Adrenal gland (tissue), 9 donors: ENCODE measurements at regions not wholly inside any gene's neighbourhood (a gene's known extent, or its start where the extent isn't known, plus 50 kb on each side); places are given as distances from the start of the nearest gene placed in this dataset.

Experiments used
- DNase-seq, 7 donors: peaks; one replicate each; pipeline ENCODE4 v3.0.0-alpha.2; 2019 to 2020
- H3K27ac ChIP-seq, 5 donors: fragments of 200-600 bp; sonication (generic) in 4 of 5; 1 replicate in 3 of 5; 2 replicates in 2 of 5; pipeline versions ENCODE4 v1.5.1 to v1.8.0; 2016 to 2020; ENCODE audit warnings: mild to moderate bottlenecking in 1 of 5
- H3K27me3 ChIP-seq: fragments of 200-600 bp; 2 replicates; pipeline ENCODE4 v1.8.0; 2021
- H3K36me3 ChIP-seq, 2 donors: fragments of 200-600 bp; replicated peaks in 1 of 2; 1 replicate in 1 of 2; 2 replicates in 1 of 2; pipeline versions ENCODE4 v1.5.1 to v1.8.0; 2018 to 2022
- H3K4me1 ChIP-seq, 2 donors: fragments of 200-600 bp; replicated peaks in 1 of 2; 1 replicate in 1 of 2; 2 replicates in 1 of 2; pipeline versions ENCODE4 v1.5.1 to v1.8.0; 2018 to 2021
- H3K4me3 ChIP-seq, 4 donors: fragments of 200-600 bp; sonication (generic) in 3 of 4; one replicate each; pipeline ENCODE4 v1.5.1; 2016 to 2018
- H3K9me3 ChIP-seq, 3 donors: fragments of 200-600 bp; sonication (generic) in 1 of 3; replicated peaks in 1 of 3; 1 replicate in 2 of 3; 2 replicates in 1 of 3; pipeline versions ENCODE4 v1.5.1 to v1.8.0; 2016 to 2021
- POLR2A ChIP-seq, 2 donors: fragments of 450-650 bp; IDR thresholded peaks; one replicate each; pipeline ENCODE4 v1.6.1; 2017; ENCODE audit warnings: antibody characterized with exemption in 2 of 2, mild to moderate bottlenecking in 2 of 2, moderate library complexity in 1 of 2
- WGBS, 4 donors: extraction: QIAGEN DNeasy Blood & Tissue Kit in 2 of 4; methylation state at CpG; one replicate each; pipeline versions ENCODE4 v1.1.5 to v1.1.7; 2013 to 2017; 5-methylcytosine and 5-hydroxymethylcytosine counted together
- intact Hi-C, 2 donors: fragments of 100-400 bp; cut with DNase I; formaldehyde crosslinking; loops; one replicate each; pipeline versions ENCODE4 v1.14.1 to v1.15.0; 2022 to 2023
- TF ChIP-seq, protein P1 (sequence below), 6 experiments: fragments of 450-650 bp in 4 of 6; fragments of 200-600 bp in 2 of 6; sonication (generic) in 1 of 6; IDR thresholded peaks; 1 replicate in 5 of 6; 2 replicates in 1 of 6; pipeline versions ENCODE4 v1.5.1 to v1.8.0; 2016 to 2021; ENCODE audit warnings: antibody characterized with exemption in 6 of 6, mild to moderate bottlenecking in 2 of 6, moderate library complexity in 1 of 6
- donor health status: healthy with polysubstance abuse.
- donor health status: Bipolar disorder and iron deficiency.
- donor health status: DM: yes; HTN: yes; CAD: no.
- donor health status: DM: no; HTN: no; CAD: no.
- donor health status: DM: no; HTN: no; CAD: no.

DNA sequence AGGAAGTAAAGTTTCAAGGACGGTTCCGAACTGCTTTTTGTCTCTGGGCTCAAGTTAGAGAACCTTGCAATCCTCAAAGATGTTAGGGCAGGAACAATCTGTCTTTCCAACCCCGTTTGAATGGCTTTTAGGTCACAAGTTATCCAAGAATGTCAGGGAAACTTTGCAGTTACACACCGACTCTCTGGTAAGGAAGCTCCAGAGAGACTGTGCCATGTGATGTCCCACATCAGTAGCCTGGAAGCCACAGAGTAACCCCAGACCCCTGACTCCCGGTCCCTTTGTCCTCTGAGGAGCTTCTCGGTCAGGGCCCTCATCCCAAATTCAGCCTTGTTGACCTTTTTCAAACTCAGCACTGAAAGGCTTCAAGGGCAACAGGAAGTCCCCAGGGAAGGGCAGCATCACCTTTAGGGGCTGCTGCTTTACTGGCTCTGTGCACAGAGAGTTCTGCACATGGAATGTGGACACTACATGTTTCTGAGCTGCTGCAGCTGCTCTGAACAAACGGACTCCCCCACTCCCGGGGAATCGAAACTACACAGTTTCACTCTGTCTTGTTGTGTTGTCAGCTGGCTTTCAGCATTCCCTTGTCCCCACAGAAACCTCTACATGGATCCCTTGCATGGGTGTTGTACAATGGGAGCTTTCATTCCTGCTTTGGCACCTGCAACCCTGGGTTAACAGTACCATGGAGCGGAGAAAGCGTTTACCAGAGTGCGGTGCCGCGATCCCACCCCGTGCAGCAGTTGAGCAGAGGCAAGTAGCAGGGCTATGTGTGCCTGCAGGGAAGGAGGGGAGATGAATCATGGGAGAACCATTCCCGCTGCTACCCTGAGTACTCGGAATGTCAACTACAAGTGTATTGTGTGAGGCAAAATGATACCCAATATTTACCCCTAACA lies 408.2 kb upstream of the THBS1 start:
- no peaks in the 10 kb centered on the region for H3K36me3 ChIP-seq
- peak overlapping the region in 2 of 5 donors; percentile 23 to 51 for H3K27ac ChIP-seq
- H3K27me3 ChIP-seq: no peaks in the 10 kb centered on the region
- H3K4me1 ChIP-seq: peaks cover 0 to 8% of the 10 kb centered on the region in 2 donors
- intact Hi-C loops: loop anchor here in 1 of 2 donors (5.0 kb wide), 1 partner anchor 410 kb away; the partner anchor contains the start of gene THBS1
- TF ChIP-seq POLR2A (IDR thresholded peaks at IDR 0.05): no peak
- TF ChIP-seq, protein P1, sequence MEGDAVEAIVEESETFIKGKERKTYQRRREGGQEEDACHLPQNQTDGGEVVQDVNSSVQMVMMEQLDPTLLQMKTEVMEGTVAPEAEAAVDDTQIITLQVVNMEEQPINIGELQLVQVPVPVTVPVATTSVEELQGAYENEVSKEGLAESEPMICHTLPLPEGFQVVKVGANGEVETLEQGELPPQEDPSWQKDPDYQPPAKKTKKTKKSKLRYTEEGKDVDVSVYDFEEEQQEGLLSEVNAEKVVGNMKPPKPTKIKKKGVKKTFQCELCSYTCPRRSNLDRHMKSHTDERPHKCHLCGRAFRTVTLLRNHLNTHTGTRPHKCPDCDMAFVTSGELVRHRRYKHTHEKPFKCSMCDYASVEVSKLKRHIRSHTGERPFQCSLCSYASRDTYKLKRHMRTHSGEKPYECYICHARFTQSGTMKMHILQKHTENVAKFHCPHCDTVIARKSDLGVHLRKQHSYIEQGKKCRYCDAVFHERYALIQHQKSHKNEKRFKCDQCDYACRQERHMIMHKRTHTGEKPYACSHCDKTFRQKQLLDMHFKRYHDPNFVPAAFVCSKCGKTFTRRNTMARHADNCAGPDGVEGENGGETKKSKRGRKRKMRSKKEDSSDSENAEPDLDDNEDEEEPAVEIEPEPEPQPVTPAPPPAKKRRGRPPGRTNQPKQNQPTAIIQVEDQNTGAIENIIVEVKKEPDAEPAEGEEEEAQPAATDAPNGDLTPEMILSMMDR (IDR thresholded peaks at IDR 0.05): no peak
- peak in 4 of 7 donors; percentile 9 to 62 (median 28) for DNase-seq
- H3K4me3 ChIP-seq: no peak overlapping the region
- WGBS, 4 donors: 59 to 64% (median 63%) methylated on average over 16 to 17 of the region's 17 CpGs
- no peaks in the 10 kb centered on the region for H3K9me3 ChIP-seq

DNA sequence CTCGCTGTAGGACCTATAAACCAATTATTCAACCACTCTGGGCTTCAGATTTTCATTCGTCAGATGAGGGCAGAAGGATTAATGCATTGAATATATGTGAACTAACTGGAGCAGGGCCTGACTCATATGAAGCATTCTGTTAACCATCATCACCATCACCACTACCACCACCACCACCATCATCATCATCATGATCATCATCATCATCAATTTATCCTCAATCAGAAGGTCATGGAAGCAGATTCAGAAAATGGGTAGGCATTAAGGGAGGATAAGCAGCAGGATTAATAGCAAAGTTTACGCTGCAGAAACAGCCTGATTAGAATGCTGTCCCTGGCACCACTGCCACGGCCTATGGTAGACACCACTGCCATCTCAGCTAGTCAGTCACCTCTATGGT lies 407.5 kb upstream of the THBS1 start:
- peaks cover 0 to 8% of the 10 kb centered on the region in 2 donors for H3K4me1 ChIP-seq
- H3K9me3 ChIP-seq: no peaks in the 10 kb centered on the region
- H3K4me3 ChIP-seq: no peak overlapping the region
- TF ChIP-seq POLR2A (IDR thresholded peaks at IDR 0.05): no peak
- TF ChIP-seq, protein P1 (IDR thresholded peaks at IDR 0.05): no peak
- DNase-seq: no peak
- 90 to 94% (median 92%) methylated on average over 4 of the region's 4 CpGs for WGBS, 4 donors
- peak overlapping the region in 1 of 5 donors; percentile 51 for H3K27ac ChIP-seq
- intact Hi-C loops: loop anchor here in 1 of 2 donors (5.0 kb wide), 1 partner anchor 409 kb away; the partner anchor contains the start of gene THBS1
- H3K27me3 ChIP-seq: no peaks in the 10 kb centered on the region
- H3K36me3 ChIP-seq: no peaks in the 10 kb centered on the region

DNA sequence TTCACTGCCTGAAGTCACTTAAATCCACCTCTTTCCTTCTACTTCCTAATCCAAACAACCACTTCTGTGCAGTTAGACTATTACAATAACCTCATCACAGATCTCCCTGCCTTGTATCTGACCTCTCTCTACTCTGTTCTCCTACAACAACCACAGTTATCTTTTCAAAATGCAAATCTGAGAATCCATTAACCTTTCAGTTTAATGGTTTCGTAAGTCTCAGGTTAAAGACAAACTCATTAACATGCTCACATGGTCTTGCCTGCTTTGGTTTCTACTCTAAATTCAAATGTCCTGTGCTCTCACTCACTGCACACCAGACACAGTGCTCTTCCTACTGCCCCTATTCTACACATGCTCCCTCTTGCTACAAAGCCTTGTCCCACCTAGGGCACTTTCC lies 406.5 kb upstream of the THBS1 start:
- Histone ChIP-seq H3K27me3 (no peaks in the 10 kb centered on the region), H3K27ac (no peak overlapping the region), H3K9me3 (no peaks in the 10 kb centered on the region), H3K4me3 (no peak overlapping the region), H3K36me3 (no peaks in the 10 kb centered on the region), H3K4me1 (peaks cover 0 to 8% of the 10 kb centered on the region in 2 donors)
- no peak for DNase-seq
- intact Hi-C loops: loop anchor here in 1 of 2 donors (5.0 kb wide), 1 partner anchor 408 kb away; the partner anchor contains the start of gene THBS1
- 91 to 100% (median 93%) methylated on average over 1 of the region's 1 CpG for WGBS, 4 donors
- TF ChIP-seq POLR2A (IDR thresholded peaks at IDR 0.05): no peak
- TF ChIP-seq, protein P1 (IDR thresholded peaks at IDR 0.05): no peak

DNA sequence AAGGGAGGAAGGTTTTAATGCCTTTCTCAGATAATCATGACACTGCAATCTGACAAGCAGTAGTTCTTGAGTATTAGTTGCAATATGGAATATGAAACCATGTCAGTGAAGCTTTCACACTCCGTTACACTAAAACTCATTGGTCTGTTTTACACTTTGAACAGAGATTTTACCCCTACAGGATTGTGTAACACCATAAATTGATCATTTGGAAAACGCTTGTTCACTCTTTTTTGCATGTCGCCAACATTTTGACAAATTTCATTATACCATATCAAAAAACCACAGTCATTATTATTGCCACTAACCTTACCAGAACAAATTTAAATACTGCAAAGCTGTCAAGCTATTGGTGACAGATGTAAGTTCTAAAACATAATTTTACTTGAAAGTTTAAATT lies 404.8 kb upstream of the THBS1 start:
- no peaks in the 10 kb centered on the region for H3K36me3 ChIP-seq
- H3K27ac ChIP-seq: no peak overlapping the region
- no peak overlapping the region for H3K4me3 ChIP-seq
- intact Hi-C loops: no loop called here
- H3K9me3 ChIP-seq: no peaks in the 10 kb centered on the region
- peaks cover 0 to 8% of the 10 kb centered on the region in 2 donors for H3K4me1 ChIP-seq
- 92 to 95% (median 94%) methylated on average over 3 of the region's 3 CpGs for WGBS, 4 donors
- no peak for TF ChIP-seq POLR2A (IDR thresholded peaks at IDR 0.05)
- TF ChIP-seq, protein P1 (IDR thresholded peaks at IDR 0.05): no peak
- DNase-seq: no peak
- no peaks in the 10 kb centered on the region for H3K27me3 ChIP-seq
